ENCODE measurements at regions not wholly inside any gene's neighbourhood (a gene's known extent, or its start where the extent isn't known, plus 50 kb on each side); places are given as distances from the start of the nearest gene placed in this dataset.

GRCh38 chr15:87572381-87572910 lies 684.1 kb downstream of the NTRK3 start:
- H3K4me1 ChIP-seq (replicated peaks; ENCODE audit: insufficient read depth) = no peaks in the 10 kb centered on the region
- no peak for TF ChIP-seq EZH2 (IDR thresholded peaks at IDR 0.05; ENCODE audit: low read depth)
- TF ChIP-seq, protein P1, sequence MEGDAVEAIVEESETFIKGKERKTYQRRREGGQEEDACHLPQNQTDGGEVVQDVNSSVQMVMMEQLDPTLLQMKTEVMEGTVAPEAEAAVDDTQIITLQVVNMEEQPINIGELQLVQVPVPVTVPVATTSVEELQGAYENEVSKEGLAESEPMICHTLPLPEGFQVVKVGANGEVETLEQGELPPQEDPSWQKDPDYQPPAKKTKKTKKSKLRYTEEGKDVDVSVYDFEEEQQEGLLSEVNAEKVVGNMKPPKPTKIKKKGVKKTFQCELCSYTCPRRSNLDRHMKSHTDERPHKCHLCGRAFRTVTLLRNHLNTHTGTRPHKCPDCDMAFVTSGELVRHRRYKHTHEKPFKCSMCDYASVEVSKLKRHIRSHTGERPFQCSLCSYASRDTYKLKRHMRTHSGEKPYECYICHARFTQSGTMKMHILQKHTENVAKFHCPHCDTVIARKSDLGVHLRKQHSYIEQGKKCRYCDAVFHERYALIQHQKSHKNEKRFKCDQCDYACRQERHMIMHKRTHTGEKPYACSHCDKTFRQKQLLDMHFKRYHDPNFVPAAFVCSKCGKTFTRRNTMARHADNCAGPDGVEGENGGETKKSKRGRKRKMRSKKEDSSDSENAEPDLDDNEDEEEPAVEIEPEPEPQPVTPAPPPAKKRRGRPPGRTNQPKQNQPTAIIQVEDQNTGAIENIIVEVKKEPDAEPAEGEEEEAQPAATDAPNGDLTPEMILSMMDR (conservative IDR thresholded peaks at IDR 0.05) = no peak
- no peaks in the 10 kb centered on the region for H3F3A ChIP-seq (ENCODE audit: insufficient read depth, low read depth)
- no peaks in the 10 kb centered on the region for H3K79me2 ChIP-seq (ENCODE audit: low read depth)
- no peak overlapping the region for H3K4me2 ChIP-seq
- intact Hi-C loops (cut with micrococcal nuclease; ENCODE audit: unreplicated experiment) = no loop called here
- H3K4me3 ChIP-seq = no peak overlapping the region
- H2AFZ ChIP-seq = no peak overlapping the region
- DNase-seq = peak in 1 of 2 experiments; percentile 5
- no peaks in the 10 kb centered on the region; the same call in 1 of the 2 replicates for H4K20me1 ChIP-seq (ENCODE audit: insufficient read depth)
- POLR2A ChIA-PET (ENCODE audit: unreplicated experiment) = no interaction called here
- H3K36me3 ChIP-seq (ENCODE audit: low read depth) = no peaks in the 10 kb centered on the region
- CTCF ChIA-PET = no interaction called here
- no peaks in the 10 kb centered on the region for H3K9me2 ChIP-seq (ENCODE audit: insufficient read depth)
- BruUV-seq (replicated peaks) = no TSS peak
- H3K27me3 ChIP-seq (ENCODE audit: insufficient read depth, low read depth) = no peaks in the 10 kb centered on the region
- no peak overlapping the region for H3K27ac ChIP-seq
- no peaks in the 10 kb centered on the region for H3K9me3 ChIP-seq (ENCODE audit: insufficient read depth, low read depth)

DNA sequence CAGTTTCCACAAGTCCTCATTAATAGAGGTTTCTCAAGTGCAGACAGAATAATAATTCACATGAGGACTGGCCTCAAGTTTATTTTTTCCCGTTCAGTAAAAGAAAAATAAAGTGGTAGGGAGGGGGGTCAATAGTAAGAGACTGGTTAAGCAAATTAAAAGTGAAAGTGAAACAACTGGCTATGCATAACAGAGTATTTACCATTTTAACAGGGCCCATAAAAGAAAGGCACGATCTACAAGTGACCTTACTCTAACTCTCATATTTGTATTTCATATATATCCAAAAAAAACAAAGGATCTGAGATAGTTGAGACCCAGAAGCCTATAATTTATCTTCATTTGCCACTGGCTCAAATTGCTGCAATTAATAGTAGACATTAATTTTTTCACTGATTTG lies 686.3 kb downstream of the NTRK3 start:
- H3F3A ChIP-seq (ENCODE audit: insufficient read depth, low read depth) = no peaks in the 10 kb centered on the region
- no peaks in the 10 kb centered on the region for H3K36me3 ChIP-seq (ENCODE audit: low read depth)
- intact Hi-C loops (cut with micrococcal nuclease; ENCODE audit: unreplicated experiment) = no loop called here
- ChIA-PET POLR2A (ENCODE audit: unreplicated experiment) (no interaction called here), CTCF (interaction anchor here (0.7 kb wide), 1 partner anchor 380 kb away, joined by 4 read pairs; no protein-coding TSS in a partner anchor)
- no peak overlapping the region for H3K4me3 ChIP-seq
- no peaks in the 10 kb centered on the region for H3K9me2 ChIP-seq (ENCODE audit: insufficient read depth)
- no peak overlapping the region for H2AFZ ChIP-seq
- no peaks in the 10 kb centered on the region for H3K79me2 ChIP-seq (ENCODE audit: low read depth)
- H4K20me1 ChIP-seq (ENCODE audit: insufficient read depth) = no peaks in the 10 kb centered on the region; the same call in 1 of the 2 replicates
- TF ChIP-seq, protein P1 (conservative IDR thresholded peaks at IDR 0.05) = no peak
- no peak for TF ChIP-seq EZH2 (IDR thresholded peaks at IDR 0.05; ENCODE audit: low read depth)
- no TSS peak for BruUV-seq (replicated peaks)
- H3K27me3 ChIP-seq (ENCODE audit: insufficient read depth, low read depth) = no peaks in the 10 kb centered on the region
- DNase-seq = no peak
- H3K4me1 ChIP-seq (replicated peaks; ENCODE audit: insufficient read depth) = no peaks in the 10 kb centered on the region
- H3K27ac ChIP-seq = no peak overlapping the region
- H3K9me3 ChIP-seq (ENCODE audit: insufficient read depth, low read depth) = no peaks in the 10 kb centered on the region
- H3K4me2 ChIP-seq = peak overlapping the region; percentile 29; the same call in 1 of the 2 replicates

DNA sequence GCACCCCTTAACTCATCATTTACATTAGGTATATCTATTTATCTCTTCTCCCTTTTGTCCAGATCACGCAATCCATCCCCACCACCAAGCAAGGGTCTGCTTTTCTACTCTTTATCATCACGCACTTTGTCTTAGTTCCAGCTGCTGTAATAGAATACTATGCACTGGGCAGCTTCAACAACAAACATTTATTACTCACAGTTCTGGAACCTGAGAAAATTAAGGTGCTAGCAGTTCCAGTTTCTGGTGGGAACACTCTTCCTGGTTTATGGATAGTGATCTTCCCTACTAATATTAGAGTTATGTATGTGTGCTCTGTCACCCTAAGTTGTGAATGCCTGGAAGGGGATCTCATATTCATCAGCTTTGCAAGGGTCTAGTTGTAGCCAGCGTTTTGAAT lies 687.0 kb downstream of the NTRK3 start:
- intact Hi-C loops (cut with micrococcal nuclease; ENCODE audit: unreplicated experiment) = no loop called here
- no peaks in the 10 kb centered on the region for H3K36me3 ChIP-seq (ENCODE audit: low read depth)
- ChIA-PET CTCF (interaction anchor here (0.7 kb wide), 1 partner anchor 379 kb away, joined by 4 read pairs; no protein-coding TSS in a partner anchor), POLR2A (ENCODE audit: unreplicated experiment) (no interaction called here)
- no peak overlapping the region for H3K4me3 ChIP-seq
- no peaks in the 10 kb centered on the region for H3K9me2 ChIP-seq (ENCODE audit: insufficient read depth)
- TF ChIP-seq EZH2 (IDR thresholded peaks at IDR 0.05; ENCODE audit: low read depth) = no peak
- TF ChIP-seq, protein P1 (conservative IDR thresholded peaks at IDR 0.05) = no peak
- H3K4me2 ChIP-seq = no peak overlapping the region
- no peaks in the 10 kb centered on the region for H3F3A ChIP-seq (ENCODE audit: insufficient read depth, low read depth)
- H3K79me2 ChIP-seq (ENCODE audit: low read depth) = no peaks in the 10 kb centered on the region
- no TSS peak for BruUV-seq (replicated peaks)
- no peaks in the 10 kb centered on the region; the same call in 1 of the 2 replicates for H4K20me1 ChIP-seq (ENCODE audit: insufficient read depth)
- no peaks in the 10 kb centered on the region for H3K4me1 ChIP-seq (replicated peaks; ENCODE audit: insufficient read depth)
- H3K27ac ChIP-seq = no peak overlapping the region
- H2AFZ ChIP-seq = no peak overlapping the region
- DNase-seq = no peak
- H3K9me3 ChIP-seq (ENCODE audit: insufficient read depth, low read depth) = no peaks in the 10 kb centered on the region
- H3K27me3 ChIP-seq (ENCODE audit: insufficient read depth, low read depth) = no peaks in the 10 kb centered on the region

Data from PC-9 (cell line).